ENCODE measurements at regions not wholly inside any gene's neighbourhood (a gene's known extent, or its start where the extent isn't known, plus 50 kb on each side); places are given as distances from the start of the nearest gene placed in this dataset.
"Not testable (repeated sequence)": the region's sequence is repeated elsewhere in the genome, so short reads cannot be mapped to it uniquely, and the experiment has no call there.

- no peak for DNase-seq
These were observed 542.6 kb downstream of the TMEM114 start for GRCh38 chr16:8047736-8048135.

- no peak for DNase-seq
These were observed 545.5 kb downstream of the TMEM114 start for GRCh38 chr16:8044796-8045195.

GRCh38 chr16:8032406-8032805 is 557.9 kb downstream of the TMEM114 start:
- no peak for DNase-seq

GRCh38 chr16:8030004-8030403 is 560.3 kb downstream of the TMEM114 start:
- not testable (repeated sequence) for DNase-seq

GRCh38 chr16:8026450-8026849 is 563.9 kb downstream of the TMEM114 start:
- no peak for DNase-seq

- DNase-seq = no peak
These were observed 567.0 kb downstream of the TMEM114 start for GRCh38 chr16:8023326-8023725.

- DNase-seq = no peak
These were observed 585.0 kb downstream of the TMEM114 start for GRCh38 chr16:8005096-8005860.

GRCh38 chr16:7998789-7999453 is 591.4 kb downstream of the TMEM114 start:
- no peak for DNase-seq

- DNase-seq = no peak
These were observed 592.3 kb downstream of the TMEM114 start for GRCh38 chr16:7997966-7998365.

- DNase-seq = no peak
These were observed 597.7 kb downstream of the TMEM114 start for GRCh38 chr16:7992616-7993015.

GRCh38 chr16:7990626-7991260 is 599.6 kb downstream of the TMEM114 start:
- no peak for DNase-seq

GRCh38 chr16:7983676-7984075 is 606.6 kb downstream of the TMEM114 start:
- no peak for DNase-seq

- no peak for DNase-seq
These were observed 610.2 kb downstream of the TMEM114 start for GRCh38 chr16:7980133-7980483.

- no peak for DNase-seq
These were observed 610.7 kb downstream of the TMEM114 start for GRCh38 chr16:7979448-7980132.

- no peak for DNase-seq
These were observed 613.7 kb downstream of the TMEM114 start for GRCh38 chr16:7976563-7976962.

GRCh38 chr16:7976125-7976524 is 614.2 kb downstream of the TMEM114 start:
- DNase-seq = no peak

- DNase-seq = no peak
These were observed 622.3 kb downstream of the TMEM114 start for GRCh38 chr16:7967996-7968509.

- DNase-seq = no peak
These were observed 625.6 kb downstream of the TMEM114 start for GRCh38 chr16:7964744-7965143.

- DNase-seq = no peak
These were observed 626.1 kb downstream of the TMEM114 start for GRCh38 chr16:7964167-7964566.

GRCh38 chr16:7962091-7962879 is 628.0 kb downstream of the TMEM114 start:
- no peak for DNase-seq

- no peak for DNase-seq
These were observed 624.5 kb downstream of the RBFOX1 start for GRCh38 chr16:7957151-7957550.

- no peak for DNase-seq
These were observed 620.7 kb downstream of the RBFOX1 start for GRCh38 chr16:7953360-7953759.

GRCh38 chr16:7946142-7946541 is 613.5 kb downstream of the RBFOX1 start:
- no peak for DNase-seq
